ENCODE measurements at regions not wholly inside any gene's neighbourhood (a gene's known extent, or its start where the extent isn't known, plus 50 kb on each side); places are given as distances from the start of the nearest gene placed in this dataset.
A peak's percentile ranks its signal among the peaks of the same experiment; 100 is the strongest.

- DNase-seq = no peak
Observed at GRCh38 chr2:151197184-151198108, 64.2 kb downstream of the RBM43 start.

GRCh38 chr2:151193576-151193975 lies 68.1 kb downstream of the RBM43 start:
- no peak for DNase-seq

GRCh38 chr2:151192681-151193080 lies 69.0 kb downstream of the RBM43 start:
- DNase-seq = no peak

- DNase-seq = no peak
Observed at GRCh38 chr2:151191001-151191400, 70.7 kb downstream of the RBM43 start.

- DNase-seq = no peak
Observed at GRCh38 chr2:151189125-151189524, 72.5 kb downstream of the RBM43 start.

GRCh38 chr2:151186011-151186410 lies 75.7 kb downstream of the RBM43 start:
- no peak for DNase-seq

GRCh38 chr2:151182899-151183809 lies 78.5 kb downstream of the RBM43 start:
- DNase-seq = no peak

GRCh38 chr2:151182396-151182795 lies 79.3 kb downstream of the RBM43 start:
- no peak for DNase-seq

GRCh38 chr2:151181524-151181923 lies 80.1 kb downstream of the RBM43 start:
- DNase-seq = no peak

- DNase-seq = no peak
Observed at GRCh38 chr2:151180123-151180522, 81.5 kb downstream of the RBM43 start.

GRCh38 chr2:151178207-151178606 lies 83.5 kb downstream of the RBM43 start:
- no peak for DNase-seq

GRCh38 chr2:151177756-151178155 lies 83.9 kb downstream of the RBM43 start:
- no peak for DNase-seq

- no peak for DNase-seq
Observed at GRCh38 chr2:151176661-151177060, 85.0 kb downstream of the RBM43 start.

GRCh38 chr2:151175864-151176263 lies 85.8 kb downstream of the RBM43 start:
- no peak for DNase-seq

GRCh38 chr2:151174127-151174526 lies 87.5 kb downstream of the RBM43 start:
- no peak for DNase-seq

- no peak for DNase-seq
Observed at GRCh38 chr2:151171186-151171585, 90.5 kb downstream of the RBM43 start.

GRCh38 chr2:151166410-151166809 lies 95.3 kb downstream of the RBM43 start:
- DNase-seq = no peak

GRCh38 chr2:151165105-151165684 lies 96.5 kb downstream of the RBM43 start:
- no peak for DNase-seq

- peak; percentile 5 for DNase-seq
Observed at GRCh38 chr2:151161821-151162551, 99.7 kb downstream of the RBM43 start.

GRCh38 chr2:151159109-151159662 lies 102.5 kb downstream of the RBM43 start:
- DNase-seq = no peak

- no peak for DNase-seq
Observed at GRCh38 chr2:151157000-151157735, 104.5 kb downstream of the RBM43 start.

GRCh38 chr2:151156431-151156830 lies 105.2 kb downstream of the RBM43 start:
- no peak for DNase-seq

All from NCI-H748 treated with DMSO at 0.1 percent for 48 hours (cell line).